Keratinocyte (primary cell): ENCODE measurements at regions not wholly inside any gene's neighbourhood (a gene's known extent, or its start where the extent isn't known, plus 50 kb on each side); places are given as distances from the start of the nearest gene placed in this dataset.

Experiments
- EZH2 ChIP-seq: IDR thresholded peaks from one replicate; pipeline ENCODE4 v1.6.1; 2012; ENCODE audit warnings: inconsistent platforms, mild to moderate bottlenecking, low read length, moderate library complexity
- TF ChIP-seq, protein P1 (sequence below), 3 experiments: IDR thresholded peaks in 1 of 3; conservative IDR thresholded peaks in 1 of 3; optimal IDR thresholded peaks in 1 of 3; 2 replicates in 2 of 3; 3 replicates in 1 of 3; pipeline versions ENCODE3 to v1.5.1; 2011; ENCODE audit warnings: low read length in 3 of 3, mild to moderate bottlenecking in 3 of 3, moderate library complexity in 2 of 3, control low read depth in 1 of 3, inconsistent platforms in 1 of 3; ENCODE audit not compliant: insufficient read depth in 2 of 3; ENCODE audit errors: extremely low read depth in 1 of 3

- TF ChIP-seq, protein P1, sequence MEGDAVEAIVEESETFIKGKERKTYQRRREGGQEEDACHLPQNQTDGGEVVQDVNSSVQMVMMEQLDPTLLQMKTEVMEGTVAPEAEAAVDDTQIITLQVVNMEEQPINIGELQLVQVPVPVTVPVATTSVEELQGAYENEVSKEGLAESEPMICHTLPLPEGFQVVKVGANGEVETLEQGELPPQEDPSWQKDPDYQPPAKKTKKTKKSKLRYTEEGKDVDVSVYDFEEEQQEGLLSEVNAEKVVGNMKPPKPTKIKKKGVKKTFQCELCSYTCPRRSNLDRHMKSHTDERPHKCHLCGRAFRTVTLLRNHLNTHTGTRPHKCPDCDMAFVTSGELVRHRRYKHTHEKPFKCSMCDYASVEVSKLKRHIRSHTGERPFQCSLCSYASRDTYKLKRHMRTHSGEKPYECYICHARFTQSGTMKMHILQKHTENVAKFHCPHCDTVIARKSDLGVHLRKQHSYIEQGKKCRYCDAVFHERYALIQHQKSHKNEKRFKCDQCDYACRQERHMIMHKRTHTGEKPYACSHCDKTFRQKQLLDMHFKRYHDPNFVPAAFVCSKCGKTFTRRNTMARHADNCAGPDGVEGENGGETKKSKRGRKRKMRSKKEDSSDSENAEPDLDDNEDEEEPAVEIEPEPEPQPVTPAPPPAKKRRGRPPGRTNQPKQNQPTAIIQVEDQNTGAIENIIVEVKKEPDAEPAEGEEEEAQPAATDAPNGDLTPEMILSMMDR (optimal IDR thresholded peaks at IDR 0.05 in 1 of 3, IDR thresholded peaks at IDR 0.05 in 1 of 3, conservative IDR thresholded peaks at IDR 0.05 in 1 of 3; ENCODE audit: extremely low read depth in 1 of 3, insufficient read depth in 2 of 3, low read length in 3 of 3): no peak
- TF ChIP-seq EZH2: no peak
Measured at GRCh38 chr2:11048335-11049008, 106.8 kb upstream of the SLC66A3 start.
